SK-N-SH (cell line): ENCODE measurements at regions not wholly inside any gene's neighbourhood (a gene's known extent, or its start where the extent isn't known, plus 50 kb on each side); places are given as distances from the start of the nearest gene placed in this dataset.

Source experiments
- CTCF ChIA-PET: fragments of 300-600, 350-600 bp; formaldehyde crosslinking; extraction: SDS; loops from one replicate; lab custom pipeline; 2021; lab: Yijun Ruan, JAX
- POLR2A ChIA-PET: fragments of 350-600 bp; sonication (Branson Sonifier 250); formaldehyde crosslinking; extraction: SDS; loops from one replicate; lab custom pipeline; 2020; ENCODE audit warnings: antibody characterized with exemption, inconsistent platforms; lab: Yijun Ruan, JAX
- DNase-seq: peaks from one replicate; pipeline ENCODE4 v3.0.0; 2012
- H2AFZ ChIP-seq: fragments of 200-600 bp; sonication (generic); 2 replicates; pipeline ENCODE4 v1.8.1; 2016; ENCODE audit warnings: antibody characterized with exemption, mild to moderate bottlenecking, low read depth
- H3F3A ChIP-seq: fragments of 200-600 bp; sonication (generic); replicated peaks from 2 replicates; pipeline ENCODE3; 2016; ENCODE audit warnings: antibody characterized with exemption, mild to moderate bottlenecking; ENCODE audit not compliant: insufficient read depth
- H3K27ac ChIP-seq, 2 experiments: fragments of 200-500 bp in 1 of 2; fragments of 200-600 bp in 1 of 2; sonication (Bioruptor generic) in 1 of 2; sonication (generic), shearing (Covaris generic) in 1 of 2; 2 replicates each; pipeline versions ENCODE4 v1.5.1 to v1.6.1; 2014 to 2016; ENCODE audit warnings: low read depth in 2 of 2, inconsistent platforms in 1 of 2, low read length in 1 of 2, mild to moderate bottlenecking in 1 of 2, mixed read lengths in 1 of 2
- H3K27me3 ChIP-seq: fragments of 200-600 bp; sonication (generic), shearing (Covaris generic); 2 replicates; pipeline ENCODE4 v1.6.1; 2016; ENCODE audit warnings: mixed run types; ENCODE audit not compliant: insufficient read depth
- H3K36me3 ChIP-seq, 2 experiments: fragments of 200-500 bp in 1 of 2; fragments of 200-600 bp in 1 of 2; sonication (Bioruptor generic) in 1 of 2; sonication (generic) in 1 of 2; replicated peaks in 1 of 2; 2 replicates each; pipeline versions ENCODE3 to v1.5.1; 2014 to 2016; ENCODE audit warnings: low read length in 1 of 2, mild to moderate bottlenecking in 1 of 2; ENCODE audit not compliant: insufficient read depth in 2 of 2, control insufficient read depth in 1 of 2
- H3K4me1 ChIP-seq, 2 experiments: fragments of 200-500 bp in 1 of 2; fragments of 200-600 bp in 1 of 2; sonication (Bioruptor generic) in 1 of 2; sonication (generic), shearing (Covaris generic) in 1 of 2; 2 replicates each; pipeline versions ENCODE4 v1.5.1 to v1.6.1; 2014 to 2016; ENCODE audit warnings: low read depth in 1 of 2, low read length in 1 of 2, mixed run types in 1 of 2; ENCODE audit not compliant: insufficient read depth in 2 of 2, control insufficient read depth in 1 of 2
- H3K4me2 ChIP-seq: fragments of 200-600 bp; sonication (generic), shearing (Covaris generic); 2 replicates; pipeline ENCODE4 v1.6.1; 2017; ENCODE audit warnings: mixed run types
- H3K4me3 ChIP-seq, 2 experiments: fragments of 200-500 bp in 1 of 2; fragments of 200-600 bp in 1 of 2; sonication (Bioruptor generic) in 1 of 2; sonication (generic), shearing (Covaris generic) in 1 of 2; 2 replicates each; pipeline versions ENCODE4 v1.5.1 to v1.8.1; 2014 to 2016; ENCODE audit warnings: low read depth in 2 of 2, inconsistent platforms in 1 of 2, low read length in 1 of 2, mild to moderate bottlenecking in 1 of 2, mixed read lengths in 1 of 2, moderate library complexity in 1 of 2
- H3K79me2 ChIP-seq: fragments of 200-600 bp; sonication (generic); 2 replicates; pipeline ENCODE4 v1.8.1; 2017; ENCODE audit warnings: mild to moderate bottlenecking; ENCODE audit not compliant: insufficient read depth
- H3K9ac ChIP-seq: fragments of 200-600 bp; sonication (generic); 2 replicates; pipeline ENCODE4 v1.6.1; 2017; ENCODE audit warnings: mixed run types
- H3K9me2 ChIP-seq: fragments of 200-600 bp; sonication (generic); 2 replicates; pipeline ENCODE4 v1.6.1; 2017; ENCODE audit warnings: mixed run types
- H3K9me3 ChIP-seq: fragments of 200-600 bp; sonication (generic); 2 replicates; pipeline ENCODE4 v1.6.1; 2017; ENCODE audit warnings: mixed run types, mild to moderate bottlenecking, moderate library complexity
- H4K20me1 ChIP-seq: fragments of 200-600 bp; sonication (generic); 2 replicates; pipeline ENCODE4 v1.6.1; 2017; ENCODE audit warnings: mild to moderate bottlenecking, mixed run types; ENCODE audit not compliant: insufficient read depth
- CTCF ChIP-seq: fragments of 200-600 bp; sonication (generic); IDR thresholded peaks from 2 replicates; pipeline ENCODE4 v1.6.1; 2017; ENCODE audit warnings: antibody characterized with exemption, mild to moderate bottlenecking, moderate library complexity
- EP300 ChIP-seq, 2 experiments: IDR thresholded peaks; 2 replicates each; pipeline versions ENCODE4 v1.4.0 to v1.6.1; 2012; ENCODE audit warnings: borderline replicate concordance in 1 of 2, low read depth in 1 of 2, low read length in 1 of 2
- FOSL2 ChIP-seq: IDR thresholded peaks from 2 replicates; pipeline ENCODE4 v1.4.0; 2012; ENCODE audit warnings: low read depth, mild to moderate bottlenecking, moderate library complexity, borderline replicate concordance
- GATA2 ChIP-seq: sonication (generic); formaldehyde crosslinking; IDR thresholded peaks from 2 replicates; pipeline ENCODE4 v1.5.0; 2020; ENCODE audit warnings: mild to moderate bottlenecking, missing genetic modification reagents
- SIN3A ChIP-seq: IDR thresholded peaks from 2 replicates; pipeline ENCODE4 v1.6.1; 2012; ENCODE audit warnings: low read depth, mild to moderate bottlenecking, low read length, moderate library complexity, borderline replicate concordance
- TCF12 ChIP-seq: IDR thresholded peaks from 2 replicates; pipeline ENCODE4 v1.4.0; 2012
- TEAD4 ChIP-seq: IDR thresholded peaks from 2 replicates; pipeline ENCODE4 v1.4.0; 2012; ENCODE audit warnings: mild to moderate bottlenecking, borderline replicate concordance; ENCODE audit not compliant: insufficient read depth
- WGBS: methylation state at CpG from one replicate; pipeline ENCODE4 v1.1.6; 2017; ENCODE audit warnings: low lambda C conversion rate; 5-methylcytosine and 5-hydroxymethylcytosine counted together
- TF ChIP-seq, protein P1 (sequence below): IDR thresholded peaks from 2 replicates; pipeline ENCODE4; 2012

DNA sequence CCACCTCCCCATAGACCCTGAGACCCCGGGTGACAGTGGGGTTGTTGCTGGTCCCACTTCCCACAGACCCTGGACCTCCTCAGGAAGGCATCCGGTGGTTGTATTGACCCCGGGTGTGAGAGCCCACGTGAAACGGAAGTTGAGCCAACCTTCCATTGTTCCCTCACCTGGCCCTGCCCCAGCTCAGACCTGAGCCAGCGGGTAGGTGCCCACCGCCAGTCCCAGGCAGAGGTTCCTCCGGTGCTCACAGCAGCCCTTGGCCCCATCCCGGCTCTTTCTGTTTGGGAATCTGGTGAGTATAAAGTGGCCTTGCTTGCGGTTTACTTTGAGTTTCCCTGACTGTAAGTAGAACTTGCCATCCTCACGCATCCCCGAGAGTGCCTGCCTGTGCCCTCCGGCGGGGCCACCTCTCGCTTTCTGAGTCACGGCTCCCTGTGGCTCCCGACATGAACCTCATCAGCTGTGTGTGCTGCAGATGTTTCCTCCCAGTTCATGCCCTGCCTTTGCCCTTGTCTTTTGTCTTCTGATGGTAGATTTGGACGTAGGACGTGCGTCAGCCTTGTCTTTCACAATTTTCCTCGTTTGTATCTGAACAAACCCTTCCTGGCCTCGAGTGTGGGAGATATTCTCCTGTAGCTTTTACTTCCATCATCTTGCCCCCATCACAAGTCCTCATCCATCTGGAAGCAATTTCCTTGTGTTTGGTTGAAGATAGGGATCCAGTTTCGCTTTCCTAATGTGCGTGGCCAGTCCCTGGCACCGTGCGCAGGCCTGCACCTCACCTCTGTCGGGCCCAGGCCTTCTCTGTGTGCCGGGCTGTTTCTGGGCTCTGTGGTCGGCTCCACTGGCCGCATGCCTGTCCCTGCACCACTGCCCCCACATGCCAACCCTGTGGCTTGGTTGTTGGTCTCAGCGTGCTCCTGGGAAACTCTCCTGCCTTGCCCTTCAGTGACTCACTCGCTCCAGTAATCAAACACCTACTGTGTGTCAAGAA lies 76.0 kb downstream of the METRNL start:
- H3K4me1 ChIP-seq = peaks cover 0 to 6% of the 10 kb centered on the region in 2 experiments; a peak in 1 of 4 replicates
- no peaks in the 10 kb centered on the region for H4K20me1 ChIP-seq
- no peak overlapping the region for H3K9ac ChIP-seq
- 0 out of 2 replicates have a peak overlapping the region, but pooled peaks have one; percentile 13 for H3K4me2 ChIP-seq
- no peaks in the 10 kb centered on the region for H3K9me3 ChIP-seq
- peak; percentile 70 for DNase-seq
- TF ChIP-seq FOSL2 (no peak), TCF12 (peak; percentile 48; the same call in 1 of the 2 replicates), GATA2 (CRISPR knock-in tag) (peak; percentile 39; the same call in 1 of the 2 replicates)
- H3K9me2 ChIP-seq = no peaks in the 10 kb centered on the region
- CTCF ChIA-PET = interaction anchor here (1.1 to 1.2 kb wide), 3 partner anchors 8 to 15 kb away, joined by 3 to 4 read pairs (median 3); no protein-coding TSS in a partner anchor
- no peak overlapping the region for H3K4me3 ChIP-seq
- no peaks in the 10 kb centered on the region for H3K36me3 ChIP-seq
- H3F3A ChIP-seq = no peaks in the 10 kb centered on the region
- H3K27ac ChIP-seq = peak overlapping the region in 1 of 2 experiments; percentile 3; a peak in 1 of 4 replicates
- POLR2A ChIA-PET = no interaction called here
- no peaks in the 10 kb centered on the region for H3K27me3 ChIP-seq
- H2AFZ ChIP-seq = no peak overlapping the region; the same call in 1 of the 2 replicates
- H3K79me2 ChIP-seq = no peaks in the 10 kb centered on the region
- WGBS = 75% methylated on average over 32 of the region's 32 CpGs

DNA sequence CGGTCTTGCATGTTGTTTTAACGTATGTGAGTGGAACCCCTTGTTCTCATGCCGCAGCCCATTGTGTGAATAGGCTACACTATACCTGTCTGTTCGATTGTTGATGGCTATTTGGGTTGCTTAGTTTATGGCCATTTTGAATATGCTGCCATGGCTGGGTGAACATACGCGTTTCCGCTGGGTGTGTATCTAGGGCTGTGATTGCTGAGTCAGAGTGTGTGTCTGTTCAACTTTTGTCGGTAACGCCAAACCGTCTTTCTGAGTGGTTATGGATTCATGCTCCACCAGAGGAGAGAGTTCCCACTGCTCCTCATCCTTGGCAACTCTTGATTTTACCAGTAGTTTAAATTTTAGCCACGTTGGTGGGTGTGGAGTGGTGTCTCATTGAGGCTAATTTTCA lies 77.0 kb downstream of the METRNL start:
- Histone ChIP-seq H3K4me2 (no peak overlapping the region), H3K4me1 (peaks cover 0 to 6% of the 10 kb centered on the region in 2 experiments; a peak in 1 of 4 replicates), H3K9me3 (no peaks in the 10 kb centered on the region)
- 86% methylated on average over 11 of the region's 11 CpGs for WGBS
- POLR2A ChIA-PET = no interaction called here
- TF ChIP-seq TEAD4 (no peak), CTCF (no peak), EP300 (IDR thresholded peaks at IDR 0.05; ENCODE audit: borderline replicate concordance in 1 of 2, low read depth in 1 of 2, low read length in 1 of 2) (no peak), SIN3A (no peak)
- TF ChIP-seq, protein P1, sequence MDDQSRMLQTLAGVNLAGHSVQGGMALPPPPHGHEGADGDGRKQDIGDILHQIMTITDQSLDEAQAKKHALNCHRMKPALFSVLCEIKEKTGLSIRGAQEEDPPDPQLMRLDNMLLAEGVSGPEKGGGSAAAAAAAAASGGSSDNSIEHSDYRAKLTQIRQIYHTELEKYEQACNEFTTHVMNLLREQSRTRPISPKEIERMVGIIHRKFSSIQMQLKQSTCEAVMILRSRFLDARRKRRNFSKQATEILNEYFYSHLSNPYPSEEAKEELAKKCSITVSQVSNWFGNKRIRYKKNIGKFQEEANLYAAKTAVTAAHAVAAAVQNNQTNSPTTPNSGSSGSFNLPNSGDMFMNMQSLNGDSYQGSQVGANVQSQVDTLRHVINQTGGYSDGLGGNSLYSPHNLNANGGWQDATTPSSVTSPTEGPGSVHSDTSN = no peak
- TF ChIP-seq, all 33 proteins: peak for 0
- DNase-seq = no peak
- H3K4me3 ChIP-seq = no peak overlapping the region
- H2AFZ ChIP-seq = no peak overlapping the region
- CTCF ChIA-PET = no interaction called here
- H3K9ac ChIP-seq = no peak overlapping the region
- H3K27me3 ChIP-seq = no peaks in the 10 kb centered on the region
- H3K27ac ChIP-seq = no peak overlapping the region
- no peaks in the 10 kb centered on the region for H4K20me1 ChIP-seq
- H3K36me3 ChIP-seq = no peaks in the 10 kb centered on the region
- H3K79me2 ChIP-seq = no peaks in the 10 kb centered on the region
- H3F3A ChIP-seq = no peaks in the 10 kb centered on the region
- no peaks in the 10 kb centered on the region for H3K9me2 ChIP-seq
